Effector memory CD8-positive, alpha-beta T cell (primary cell): ENCODE measurements at regions not wholly inside any gene's neighbourhood (a gene's known extent, or its start where the extent isn't known, plus 50 kb on each side); places are given as distances from the start of the nearest gene placed in this dataset.

Experiments used
- ATAC-seq: fragments of 150-1000 bp; cut with Tn5 transposase; replicated peaks from 2 replicates; pipeline ENCODE4 v1.10.0; 2021; ENCODE audit warnings: mild to moderate bottlenecking, moderate library complexity
- DNase-seq, 3 experiments: peaks; one replicate each; pipeline ENCODE4 v3.0.0; 2021
- H3K27ac Mint-ChIP-seq, 2 donors: one replicate each; pipeline ENCODE4 v1.8.0; 2022; ENCODE audit warnings: mild to moderate bottlenecking in 2 of 2, mixed read lengths in 2 of 2, moderate library complexity in 2 of 2
- H3K27me3 Mint-ChIP-seq, 2 donors: one replicate each; pipeline ENCODE4 v1.8.0; 2022; ENCODE audit warnings: mixed read lengths in 2 of 2
- H3K36me3 Mint-ChIP-seq: one replicate; pipeline ENCODE4 v1.8.0; 2022; ENCODE audit warnings: mild to moderate bottlenecking, moderate library complexity, mixed read lengths; ENCODE audit not compliant: insufficient read depth
- H3K4me1 Mint-ChIP-seq, 2 donors: one replicate each; pipeline ENCODE4 v1.8.0; 2022; ENCODE audit warnings: low read depth in 2 of 2, mixed read lengths in 2 of 2
- H3K4me3 Mint-ChIP-seq, 2 donors: one replicate each; pipeline ENCODE4 v1.8.0; 2022; ENCODE audit warnings: mild to moderate bottlenecking in 2 of 2, mixed read lengths in 2 of 2, moderate library complexity in 2 of 2
- H3K9me3 Mint-ChIP-seq, 2 donors: one replicate each; pipeline ENCODE4 v1.8.0; 2022; ENCODE audit warnings: mixed read lengths in 2 of 2

DNA sequence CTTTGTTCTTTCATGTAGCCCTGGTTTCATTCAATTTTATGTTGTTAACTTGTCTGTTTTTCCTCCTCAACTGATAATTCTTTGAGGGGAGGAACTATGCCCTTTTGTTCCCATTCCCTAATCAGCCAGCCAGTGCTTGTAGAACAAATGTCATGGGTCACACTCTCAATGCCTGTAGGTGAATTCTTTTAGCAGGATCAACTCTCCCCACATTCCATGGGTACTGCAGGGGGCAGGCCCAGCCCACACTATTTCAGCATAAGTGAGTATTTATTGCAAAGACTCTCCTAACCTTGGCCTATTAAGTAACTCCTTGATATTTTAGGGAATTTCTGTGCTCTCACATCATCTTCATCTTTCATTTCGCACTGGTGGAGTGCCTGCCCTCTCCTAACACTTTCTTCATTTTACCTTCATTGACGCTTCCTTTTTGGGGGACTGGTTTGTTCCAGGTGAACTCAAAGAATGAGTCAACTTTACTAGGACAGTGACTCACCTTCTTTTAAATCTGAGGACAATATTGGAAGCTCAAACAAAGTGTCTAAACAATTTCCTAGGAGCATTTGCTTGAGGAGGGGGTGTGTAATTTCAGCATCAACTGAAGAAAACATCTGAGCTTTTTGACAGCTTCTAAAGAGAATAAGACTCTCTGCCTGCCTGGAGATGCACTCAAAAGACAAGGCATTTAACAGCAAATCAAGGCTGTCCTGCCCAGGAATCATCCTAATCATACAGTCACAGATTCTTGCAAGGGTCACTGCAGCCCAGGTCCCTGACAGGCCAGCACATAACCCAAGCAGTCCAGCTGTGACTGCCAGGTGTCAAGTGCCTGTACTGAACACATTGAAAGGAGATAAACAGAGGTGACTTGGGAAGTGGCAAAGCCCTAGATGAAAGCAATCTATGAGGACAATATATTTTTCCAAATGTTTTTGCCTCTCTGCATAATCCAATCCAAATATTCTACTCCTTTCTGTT is 208.8 kb upstream of the ADRA1D start:
- H3K9me3 Mint-ChIP-seq: no peaks in the 10 kb centered on the region
- no peak overlapping the region for H3K4me3 Mint-ChIP-seq
- H3K27ac Mint-ChIP-seq: no peak overlapping the region
- no peaks in the 10 kb centered on the region for H3K36me3 Mint-ChIP-seq
- H3K4me1 Mint-ChIP-seq: no peaks in the 10 kb centered on the region
- no peak for ATAC-seq
- DNase-seq: no peak
- H3K27me3 Mint-ChIP-seq: peaks cover 15 to 18% of the 10 kb centered on the region in 2 donors

DNA sequence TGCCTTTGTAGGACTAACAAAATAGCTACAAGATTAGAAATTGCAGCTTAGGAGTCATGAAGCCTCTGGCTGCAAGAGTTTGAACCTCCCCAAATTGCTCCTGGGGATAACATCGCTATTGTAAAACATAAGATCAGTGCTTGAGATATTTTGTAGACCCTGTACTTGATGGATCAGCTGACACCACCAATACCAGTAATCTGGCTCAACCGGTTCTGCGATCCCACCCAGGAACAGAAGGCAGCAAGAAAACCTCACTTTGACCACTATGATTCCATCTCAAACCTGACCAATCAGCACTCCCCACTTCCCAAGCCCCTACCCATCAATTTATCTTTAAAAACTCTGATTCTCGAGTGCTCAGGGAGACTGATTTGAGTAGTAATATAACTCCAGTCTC is 206.9 kb upstream of the ADRA1D start:
- no peak for DNase-seq
- Mint-ChIP-seq H3K9me3 (no peaks in the 10 kb centered on the region), H3K4me3 (no peak overlapping the region), H3K36me3 (no peaks in the 10 kb centered on the region), H3K27me3 (peaks cover 23 to 27% of the 10 kb centered on the region in 2 donors), H3K27ac (no peak overlapping the region), H3K4me1 (no peaks in the 10 kb centered on the region)
- ATAC-seq: no peak

DNA sequence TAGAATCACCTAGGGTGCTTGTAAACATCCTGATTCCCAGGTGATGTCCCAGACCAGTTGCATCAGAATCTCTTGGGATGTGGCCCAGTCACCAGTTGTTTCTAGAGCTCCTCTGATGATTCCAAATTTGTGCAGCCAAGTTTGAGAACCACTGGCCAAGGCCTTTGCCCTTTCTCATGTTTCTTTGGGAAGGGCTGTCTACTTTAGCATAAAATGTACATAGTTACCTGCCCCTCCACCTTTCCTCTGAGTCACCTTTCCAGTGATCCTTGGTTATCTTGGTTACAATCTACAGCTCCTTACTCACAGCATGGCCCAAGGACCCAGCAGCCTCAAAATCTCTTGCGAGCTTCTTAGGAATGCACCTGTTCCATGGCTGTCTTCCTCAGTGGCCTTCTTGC is 206.2 kb upstream of the ADRA1D start:
- Mint-ChIP-seq H3K9me3 (no peaks in the 10 kb centered on the region), H3K27ac (no peak overlapping the region), H3K4me1 (no peaks in the 10 kb centered on the region), H3K4me3 (no peak overlapping the region), H3K27me3 (peaks cover 23 to 27% of the 10 kb centered on the region in 2 donors), H3K36me3 (no peaks in the 10 kb centered on the region)
- no peak for DNase-seq
- no peak for ATAC-seq

- DNase-seq (no peak), ATAC-seq (no peak)
- Mint-ChIP-seq H3K9me3 (no peaks in the 10 kb centered on the region), H3K27me3 (peaks cover 23 to 27% of the 10 kb centered on the region in 2 donors), H3K27ac (no peak overlapping the region), H3K4me3 (no peak overlapping the region), H3K36me3 (no peaks in the 10 kb centered on the region), H3K4me1 (no peaks in the 10 kb centered on the region)
Measured at GRCh38 chr20:4454111-4454510, 205.0 kb upstream of the ADRA1D start.

DNA sequence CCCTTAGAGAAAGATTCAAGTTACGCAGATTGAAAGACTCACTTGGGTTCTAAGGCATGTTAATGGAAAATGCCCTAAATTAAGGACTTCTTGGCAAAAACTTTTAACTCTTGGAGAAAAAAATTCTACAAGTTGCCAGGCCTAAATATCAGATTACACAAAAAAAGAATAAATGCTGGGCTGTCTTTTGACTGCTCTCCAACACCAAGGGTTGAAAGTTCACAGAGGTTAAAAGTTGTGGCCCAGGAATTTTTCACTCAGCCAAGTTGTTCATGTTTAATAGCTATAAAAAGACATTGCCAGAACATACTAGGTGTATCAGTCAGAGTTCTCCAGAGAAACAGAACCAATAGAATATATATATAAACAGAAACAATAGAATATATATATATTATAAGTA is 204.3 kb upstream of the ADRA1D start:
- H3K27ac Mint-ChIP-seq: no peak overlapping the region
- H3K4me3 Mint-ChIP-seq: no peak overlapping the region
- ATAC-seq (no peak), DNase-seq (no peak)
- no peaks in the 10 kb centered on the region for H3K4me1 Mint-ChIP-seq
- H3K27me3 Mint-ChIP-seq: peaks cover 23 to 27% of the 10 kb centered on the region in 2 donors
- no peaks in the 10 kb centered on the region for H3K36me3 Mint-ChIP-seq
- H3K9me3 Mint-ChIP-seq: no peaks in the 10 kb centered on the region

DNA sequence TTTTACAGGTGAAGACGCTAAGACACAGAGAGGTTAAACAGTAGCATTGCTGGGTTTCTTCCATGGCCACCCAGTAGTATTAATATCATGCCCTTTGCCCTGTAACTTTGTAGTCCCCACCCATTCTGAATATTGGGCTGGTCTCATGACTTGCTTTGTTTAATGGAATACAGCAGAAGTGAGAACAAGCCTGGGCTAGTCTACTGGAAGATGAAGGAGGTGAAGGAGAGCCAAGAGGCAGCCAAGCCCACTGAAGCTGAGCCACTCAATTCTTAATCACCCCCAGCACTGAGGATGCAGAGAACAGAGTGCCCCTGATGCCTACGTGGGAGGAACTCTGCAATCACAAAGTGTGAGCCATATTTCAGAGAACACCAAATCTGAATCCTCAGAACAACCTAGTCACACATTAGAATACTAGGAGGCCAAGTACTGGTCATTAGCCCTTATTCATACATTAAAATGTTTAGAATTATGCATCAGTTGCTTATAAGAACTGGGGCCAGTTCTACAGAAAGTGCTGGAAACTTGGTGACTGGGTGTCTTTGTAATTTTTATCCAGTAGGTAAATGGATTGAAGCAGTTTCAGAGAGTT is 202.5 kb upstream of the ADRA1D start:
- DNase-seq (no peak), ATAC-seq (no peak)
- Mint-ChIP-seq H3K9me3 (no peaks in the 10 kb centered on the region), H3K27me3 (peaks cover 26 to 33% of the 10 kb centered on the region in 2 donors), H3K27ac (no peak overlapping the region), H3K4me3 (no peak overlapping the region), H3K4me1 (no peaks in the 10 kb centered on the region), H3K36me3 (no peaks in the 10 kb centered on the region)

DNA sequence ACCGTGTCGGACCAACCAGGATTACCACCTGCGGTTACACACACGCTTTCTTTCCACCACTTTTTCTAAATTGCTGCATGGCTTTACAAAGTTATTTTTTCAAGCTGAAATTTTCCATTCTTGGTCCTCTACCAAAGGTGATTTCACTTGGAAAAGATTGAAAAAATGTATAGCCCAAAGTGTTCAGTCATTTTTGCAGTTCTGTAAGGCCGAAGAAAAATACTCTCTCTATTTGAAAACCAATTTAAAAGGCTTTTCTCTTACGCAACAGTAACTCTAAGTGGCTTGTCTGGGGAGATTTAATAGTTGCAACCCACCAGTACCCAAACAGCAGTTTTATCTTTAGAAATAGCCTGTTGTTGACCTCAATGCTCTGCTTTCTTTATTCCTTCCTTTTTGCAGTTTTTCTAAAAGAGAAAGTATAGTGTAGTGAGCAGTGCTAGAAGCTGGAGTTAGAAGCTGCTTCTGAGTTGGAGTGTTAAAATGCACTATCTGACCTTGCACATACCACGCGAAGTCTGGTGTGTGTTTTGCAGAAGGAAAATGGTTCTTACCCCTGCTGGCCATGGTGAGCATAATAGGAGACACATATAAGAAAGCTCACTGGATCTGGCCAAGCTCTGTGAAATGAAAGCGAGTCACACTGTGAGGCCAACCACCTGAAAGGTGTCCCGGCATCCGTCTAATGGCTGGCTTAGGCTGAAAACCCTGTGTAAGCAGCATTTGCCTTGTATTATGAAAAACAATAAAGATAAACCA is 201.0 kb upstream of the ADRA1D start:
- H3K4me1 Mint-ChIP-seq: no peaks in the 10 kb centered on the region
- no peak overlapping the region for H3K27ac Mint-ChIP-seq
- H3K27me3 Mint-ChIP-seq: peaks cover 19 to 36% of the 10 kb centered on the region in 2 donors
- no peaks in the 10 kb centered on the region for H3K9me3 Mint-ChIP-seq
- no peak for DNase-seq
- no peak overlapping the region for H3K4me3 Mint-ChIP-seq
- no peaks in the 10 kb centered on the region for H3K36me3 Mint-ChIP-seq
- ATAC-seq: no peak

GRCh38 chr20:4445784-4446183 is 196.7 kb upstream of the ADRA1D start:
- DNase-seq: no peak

DNA sequence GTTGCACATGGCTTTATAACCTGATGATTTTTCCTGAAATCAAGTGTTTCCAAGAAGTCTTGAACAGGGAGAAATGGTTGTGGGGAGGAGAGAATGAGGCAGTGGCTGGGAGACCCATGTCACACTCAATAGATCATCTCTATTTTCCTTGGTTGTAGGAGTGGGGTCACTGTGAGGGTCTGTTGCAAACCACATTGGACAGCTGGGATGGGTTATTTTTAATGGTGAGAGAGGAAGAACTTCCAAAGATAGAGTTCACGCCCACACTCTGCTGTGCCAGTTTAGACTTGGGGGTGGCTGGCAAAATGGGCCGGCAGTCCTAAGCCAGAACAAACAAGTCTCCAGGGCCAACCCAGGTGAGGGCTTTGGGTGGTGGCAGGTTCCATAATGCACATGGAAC is 196.2 kb upstream of the ADRA1D start:
- DNase-seq (no peak), ATAC-seq (no peak)
- no peak overlapping the region for H3K4me3 Mint-ChIP-seq
- H3K4me1 Mint-ChIP-seq: no peaks in the 10 kb centered on the region
- H3K27me3 Mint-ChIP-seq: peaks cover 16 to 26% of the 10 kb centered on the region in 2 donors
- no peak overlapping the region for H3K27ac Mint-ChIP-seq
- no peaks in the 10 kb centered on the region for H3K36me3 Mint-ChIP-seq
- H3K9me3 Mint-ChIP-seq: no peaks in the 10 kb centered on the region

More at GRCh38 chr20:4445784-4446183, 196.7 kb upstream of the ADRA1D start:
- H3K9me3 Mint-ChIP-seq: no peaks in the 10 kb centered on the region
- H3K27ac Mint-ChIP-seq: no peak overlapping the region
- peaks cover 16 to 26% of the 10 kb centered on the region in 2 donors for H3K27me3 Mint-ChIP-seq
- H3K36me3 Mint-ChIP-seq: no peaks in the 10 kb centered on the region
- H3K4me3 Mint-ChIP-seq: no peak overlapping the region
- no peaks in the 10 kb centered on the region for H3K4me1 Mint-ChIP-seq
- ATAC-seq: no peak

- Mint-ChIP-seq H3K9me3 (no peaks in the 10 kb centered on the region), H3K4me3 (no peak overlapping the region), H3K4me1 (no peaks in the 10 kb centered on the region), H3K36me3 (no peaks in the 10 kb centered on the region), H3K27ac (no peak overlapping the region), H3K27me3 (peaks cover 16 to 26% of the 10 kb centered on the region in 2 donors)
- no peak for DNase-seq
- ATAC-seq: no peak
Measured at GRCh38 chr20:4444404-4444803, 195.3 kb upstream of the ADRA1D start.

- Mint-ChIP-seq H3K36me3 (no peaks in the 10 kb centered on the region), H3K27me3 (peaks cover 16 to 26% of the 10 kb centered on the region in 2 donors), H3K27ac (no peak overlapping the region), H3K4me3 (no peak overlapping the region), H3K9me3 (no peaks in the 10 kb centered on the region), H3K4me1 (no peaks in the 10 kb centered on the region)
- ATAC-seq (no peak), DNase-seq (no peak)
Measured at GRCh38 chr20:4443016-4443415, 193.9 kb upstream of the ADRA1D start.

- Mint-ChIP-seq H3K27me3 (peaks cover 13 to 24% of the 10 kb centered on the region in 2 donors), H3K36me3 (no peaks in the 10 kb centered on the region), H3K9me3 (no peaks in the 10 kb centered on the region), H3K4me3 (no peak overlapping the region), H3K4me1 (no peaks in the 10 kb centered on the region), H3K27ac (no peak overlapping the region)
- no peak for ATAC-seq
- DNase-seq: no peak
Measured at GRCh38 chr20:4441871-4442270, 192.8 kb upstream of the ADRA1D start.

GRCh38 chr20:4441191-4441590 is 192.1 kb upstream of the ADRA1D start:
- no peaks in the 10 kb centered on the region for H3K9me3 Mint-ChIP-seq
- H3K36me3 Mint-ChIP-seq: no peaks in the 10 kb centered on the region
- H3K27ac Mint-ChIP-seq: no peak overlapping the region
- no peaks in the 10 kb centered on the region for H3K4me1 Mint-ChIP-seq
- ATAC-seq (no peak), DNase-seq (no peak)
- H3K4me3 Mint-ChIP-seq: no peak overlapping the region
- peaks cover 13 to 17% of the 10 kb centered on the region in 2 donors for H3K27me3 Mint-ChIP-seq
